ENCODE measurements at regions not wholly inside any gene's neighbourhood (a gene's known extent, or its start where the extent isn't known, plus 50 kb on each side); places are given as distances from the start of the nearest gene placed in this dataset.

GRCh38 chr1:11413986-11414391 lies 65.0 kb upstream of the DISP3 start:
- FAIRE-seq (no peak), DNase-seq (ENCODE audit: low spot score) (no peak)

- FAIRE-seq = no peak
Measured at GRCh38 chr1:11414926-11415538, 63.9 kb upstream of the DISP3 start.

GRCh38 chr1:11417162-11417561 lies 61.8 kb upstream of the DISP3 start:
- FAIRE-seq = no peak
- DNase-seq (ENCODE audit: low spot score) = no peak

More at GRCh38 chr1:11414926-11415538, 63.9 kb upstream of the DISP3 start:
- no peak for DNase-seq (ENCODE audit: low spot score)

DNA sequence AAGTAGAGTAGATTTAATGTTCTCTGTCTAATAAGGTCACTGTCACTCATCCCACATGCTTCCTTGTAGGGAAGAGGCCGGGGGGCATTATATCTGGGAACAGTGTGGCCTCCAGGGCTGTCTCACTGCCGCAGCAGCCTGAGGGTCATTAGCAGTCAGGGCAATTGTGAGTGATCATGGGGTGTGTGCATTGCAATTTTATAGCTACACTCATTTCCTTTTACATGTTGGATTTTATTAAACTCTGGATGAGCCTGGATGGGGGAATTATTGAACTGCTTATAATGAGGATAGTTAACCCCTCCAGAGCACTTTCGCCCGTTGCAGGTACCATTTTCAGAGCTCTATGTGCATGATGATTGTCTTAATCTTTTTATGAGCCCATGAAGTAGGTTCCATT lies 60.9 kb upstream of the DISP3 start:
- no peak for FAIRE-seq
- no peak for DNase-seq (ENCODE audit: low spot score)

DNA sequence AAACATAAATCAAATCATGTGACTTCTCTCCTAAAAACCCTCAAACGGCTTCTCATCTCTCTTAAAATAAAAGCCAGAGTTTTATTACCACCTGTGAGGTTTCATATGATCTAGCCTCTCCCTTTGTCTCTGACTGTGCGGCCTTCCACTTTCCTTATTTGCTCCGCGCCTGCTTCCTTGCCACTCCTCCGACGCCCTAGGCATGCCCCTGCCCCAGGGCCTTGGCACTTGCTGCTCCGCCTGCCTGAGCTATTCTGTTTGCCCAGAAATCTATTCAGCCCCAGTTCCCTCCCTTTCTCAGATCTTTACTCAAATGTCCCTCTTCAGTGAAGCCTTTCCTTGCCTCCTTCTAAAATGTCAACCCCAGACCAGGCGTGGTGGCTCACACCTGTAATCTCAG lies 57.5 kb upstream of the DISP3 start:
- DNase-seq (ENCODE audit: low spot score) = no peak
- FAIRE-seq = no peak

- no peak for DNase-seq (ENCODE audit: low spot score)
Measured at GRCh38 chr1:11422686-11423085, 56.3 kb upstream of the DISP3 start.

GRCh38 chr1:11426617-11427016 lies 52.3 kb upstream of the DISP3 start:
- no peak for FAIRE-seq

More at GRCh38 chr1:11422686-11423085, 56.3 kb upstream of the DISP3 start:
- FAIRE-seq = no peak

GRCh38 chr1:11428789-11429188 lies 50.2 kb upstream of the DISP3 start:
- FAIRE-seq = no peak
- no peak for DNase-seq (ENCODE audit: low spot score)

More at GRCh38 chr1:11426617-11427016, 52.3 kb upstream of the DISP3 start:
- DNase-seq (ENCODE audit: low spot score) = no peak

Data from urothelium cell line (cell line).